ENCODE measurements at regions not wholly inside any gene's neighbourhood (a gene's known extent, or its start where the extent isn't known, plus 50 kb on each side); places are given as distances from the start of the nearest gene placed in this dataset.

DNA sequence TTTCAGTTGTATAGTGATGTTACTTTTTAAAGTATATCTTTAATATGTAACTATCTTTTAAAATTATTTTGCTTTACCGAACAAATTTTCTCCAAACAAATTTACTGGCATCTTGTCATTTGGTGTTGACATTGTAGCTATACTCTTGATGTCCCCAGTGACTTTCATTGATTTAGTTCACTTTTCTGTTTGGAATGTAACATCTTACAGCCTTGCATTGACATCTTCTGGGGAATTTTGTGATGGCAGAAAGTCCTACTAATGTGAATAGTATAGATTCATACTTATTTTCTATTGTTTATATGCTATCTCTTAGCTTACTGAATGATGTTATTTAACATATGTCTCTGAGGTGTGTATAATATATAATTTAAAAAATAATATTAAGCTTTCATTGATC, 800.9 kb upstream of the ATXN8OS start:
- TF ChIP-seq STAT5A (IDR thresholded peaks at IDR 0.05; ENCODE audit: borderline replicate concordance, low read length) (no peak), NCOA2 (IDR thresholded peaks at IDR 0.05; ENCODE audit: partially characterized antibody in 2 of 2) (no peak), ZNF274 (IDR thresholded peaks at IDR 0.05; ENCODE audit: borderline replicate concordance, low read depth, low read length) (no peak), ZNF224 (CRISPR knock-in tag; IDR thresholded peaks at IDR 0.05) (no peak)
- BruUV-seq (replicated peaks), result no TSS peak
- H3K4me1 ChIP-seq (replicated peaks in 1 of 2; ENCODE audit: control insufficient read depth in 2 of 2, insufficient read depth in 2 of 2, low read length in 2 of 2), result no peaks in the 10 kb centered on the region
- intact Hi-C loops (cut with micrococcal nuclease) (no loop called here), in situ Hi-C loops (cut with MboI) (no loop called here)
- ChIA-PET CTCF (ENCODE audit: low intra/inter-chr PET ratio) (no interaction called here), POLR2A (no interaction called here)
- no peaks in the 10 kb centered on the region for H3K36me3 ChIP-seq (ENCODE audit: control insufficient read depth, insufficient read depth, low read length)
- H3K27ac ChIP-seq (ENCODE audit: extremely low read depth, low read depth, low read length), result no peak overlapping the region
- no peak overlapping the region for H3K4me3 ChIP-seq
- no peaks in the 10 kb centered on the region for H3K27me3 ChIP-seq (ENCODE audit: control insufficient read depth in 2 of 2, insufficient read depth in 2 of 2, low read length in 2 of 2)
- H3K79me2 ChIP-seq (ENCODE audit: control insufficient read depth, insufficient read depth, low read length), result no peaks in the 10 kb centered on the region; the same call in 2 of the 3 replicates
- WGBS (ENCODE audit: insufficient coverage, low coverage, missing lambda C conversion rate), result 0% methylated on average over 1 of the region's 1 CpG
- DNase-seq (ENCODE audit: extremely low read depth in 1 of 4, low spot score in 3 of 4), result no peak
- no peak for ATAC-seq
- H3K9ac ChIP-seq (ENCODE audit: insufficient read depth in 1 of 2, low read depth in 2 of 2, low read length in 2 of 2), result no peak overlapping the region
- no peaks in the 10 kb centered on the region for H4K20me1 ChIP-seq (replicated peaks; ENCODE audit: control insufficient read depth, insufficient read depth, low read length)
- H2AFZ ChIP-seq (ENCODE audit: low read depth, low read length), result no peak overlapping the region
- H3K9me1 ChIP-seq (ENCODE audit: control insufficient read depth, insufficient read depth, low read length), result no peaks in the 10 kb centered on the region
- H3K4me2 ChIP-seq (ENCODE audit: insufficient read depth, low read length), result no peak overlapping the region
- no peaks in the 10 kb centered on the region for H3K9me3 ChIP-seq (replicated peaks; ENCODE audit: control insufficient read depth, insufficient read depth, low read depth, low read length)
- no peak for FAIRE-seq

- intact Hi-C loops (cut with micrococcal nuclease), result no loop called here
- POLR2A ChIA-PET, result no interaction called here
- TF ChIP-seq, protein P1, sequence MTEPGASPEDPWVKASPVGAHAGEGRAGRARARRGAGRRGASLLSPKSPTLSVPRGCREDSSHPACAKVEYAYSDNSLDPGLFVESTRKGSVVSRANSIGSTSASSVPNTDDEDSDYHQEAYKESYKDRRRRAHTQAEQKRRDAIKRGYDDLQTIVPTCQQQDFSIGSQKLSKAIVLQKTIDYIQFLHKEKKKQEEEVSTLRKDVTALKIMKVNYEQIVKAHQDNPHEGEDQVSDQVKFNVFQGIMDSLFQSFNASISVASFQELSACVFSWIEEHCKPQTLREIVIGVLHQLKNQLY (CRISPR knock-in tag; conservative IDR thresholded peaks at IDR 0.05), result no peak
- TF ChIP-seq, protein P2, sequence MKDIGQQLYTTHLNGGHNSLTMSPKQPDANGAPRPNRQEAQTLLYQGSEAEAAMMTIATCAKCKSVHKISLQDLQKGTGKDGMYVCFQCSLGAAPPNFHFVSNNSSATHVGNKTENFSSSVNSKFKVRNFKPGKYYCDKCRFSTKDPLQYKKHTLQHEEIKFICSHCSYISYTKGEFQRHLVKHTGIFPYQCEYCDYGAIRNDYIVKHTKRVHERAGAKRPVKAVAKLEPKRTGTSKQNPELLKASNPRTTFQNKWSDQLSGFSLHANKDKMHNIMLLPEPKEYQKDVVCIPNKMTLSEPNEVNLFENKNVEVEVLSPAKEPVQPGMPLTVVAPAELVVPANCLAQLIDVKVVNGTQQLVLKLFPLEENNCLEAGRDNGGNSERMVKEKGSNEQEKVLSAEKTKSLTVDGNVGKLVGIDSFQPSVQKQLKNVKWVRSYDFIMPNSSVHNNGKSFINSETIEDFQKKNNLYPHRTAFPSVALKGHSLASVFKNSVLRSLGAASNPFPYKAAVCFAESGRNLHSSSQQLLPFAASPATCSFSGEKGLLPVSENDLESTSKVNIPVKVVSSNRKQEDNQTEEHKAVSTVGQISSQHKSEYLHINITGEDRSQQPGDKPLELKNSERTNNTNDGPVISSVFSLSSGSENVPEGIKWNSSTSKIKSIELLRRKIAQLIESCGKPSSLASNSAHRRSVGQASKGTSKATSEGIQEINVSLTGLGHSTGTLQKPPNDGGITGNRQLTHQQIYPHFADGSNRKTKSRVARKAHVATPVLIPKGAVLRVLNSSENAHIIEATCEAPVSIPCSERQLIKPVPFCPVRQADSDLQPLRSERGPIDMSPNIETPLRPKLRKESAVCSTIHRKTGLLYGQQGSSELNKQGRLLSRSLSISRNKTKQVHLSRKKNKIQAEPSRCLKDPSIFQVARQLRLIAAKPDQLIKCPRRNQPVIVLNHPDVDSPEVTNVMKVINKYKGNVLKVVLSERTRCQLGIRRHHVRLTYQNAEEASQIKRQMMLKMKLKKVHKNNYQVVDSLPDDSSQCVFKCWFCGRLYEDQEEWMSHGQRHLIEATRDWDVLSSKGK (CRISPR knock-in tag; IDR thresholded peaks at IDR 0.05), result no peak
- TF ChIP-seq NR2C2 (CRISPR knock-in tag; IDR thresholded peaks at IDR 0.05) (no peak), NR2C2 (tag; IDR thresholded peaks at IDR 0.05) (no peak), RB1 (IDR thresholded peaks at IDR 0.05; ENCODE audit: low read depth) (no peak), ZNF133 (CRISPR knock-in tag; IDR thresholded peaks at IDR 0.05) (no peak), ZSCAN29 (IDR thresholded peaks at IDR 0.05) (no peak), STAT5A (IDR thresholded peaks at IDR 0.05; ENCODE audit: borderline replicate concordance, low read length) (no peak), ZFP91 (CRISPR knock-in tag; IDR thresholded peaks at IDR 0.05) (no peak)
These were observed 807.5 kb upstream of the ATXN8OS start for GRCh38 chr13:69300131-69300530.

More at GRCh38 chr13:69300131-69300530, 807.5 kb upstream of the ATXN8OS start:
- no TSS peak for BruUV-seq (replicated peaks)
- FAIRE-seq (no peak), ATAC-seq (no peak), DNase-seq (ENCODE audit: extremely low read depth in 1 of 4, low spot score in 3 of 4) (no peak)
- CTCF ChIA-PET (ENCODE audit: low intra/inter-chr PET ratio), result no interaction called here
- Histone ChIP-seq H3K36me3 (ENCODE audit: control insufficient read depth, insufficient read depth, low read length) (no peaks in the 10 kb centered on the region), H3K27me3 (ENCODE audit: control insufficient read depth in 2 of 2, insufficient read depth in 2 of 2, low read length in 2 of 2) (no peaks in the 10 kb centered on the region), H3K9ac (ENCODE audit: insufficient read depth in 1 of 2, low read depth in 2 of 2, low read length in 2 of 2) (no peak overlapping the region), H3K4me2 (ENCODE audit: insufficient read depth, low read length) (no peak overlapping the region), H3K9me1 (ENCODE audit: control insufficient read depth, insufficient read depth, low read length) (no peaks in the 10 kb centered on the region), H3K9me3 (replicated peaks; ENCODE audit: control insufficient read depth, insufficient read depth, low read depth, low read length) (no peaks in the 10 kb centered on the region), H4K20me1 (replicated peaks; ENCODE audit: control insufficient read depth, insufficient read depth, low read length) (no peaks in the 10 kb centered on the region), H3K4me1 (replicated peaks in 1 of 2; ENCODE audit: control insufficient read depth in 2 of 2, insufficient read depth in 2 of 2, low read length in 2 of 2) (no peaks in the 10 kb centered on the region), H2AFZ (ENCODE audit: low read depth, low read length) (no peak overlapping the region), H3K4me3 (no peak overlapping the region), H3K79me2 (ENCODE audit: control insufficient read depth, insufficient read depth, low read length) (no peaks in the 10 kb centered on the region; the same call in 1 of the 3 replicates), H3K27ac (ENCODE audit: extremely low read depth, low read depth, low read length) (no peak overlapping the region)
- 15% methylated on average over 2 of the region's 2 CpGs for WGBS (ENCODE audit: insufficient coverage, low coverage, missing lambda C conversion rate)
- in situ Hi-C loops (cut with MboI), result no loop called here

Measured in K562 (cell line).